ENCODE measurements at regions not wholly inside any gene's neighbourhood (a gene's known extent, or its start where the extent isn't known, plus 50 kb on each side); places are given as distances from the start of the nearest gene placed in this dataset.

- Histone ChIP-seq H3K4me3 (ENCODE audit: low read depth, low read length) (no peak overlapping the region), H3K4me1 (ENCODE audit: insufficient read depth) (no peaks in the 10 kb centered on the region), H3K27ac (ENCODE audit: low read depth) (no peak overlapping the region), H3K36me3 (ENCODE audit: insufficient read depth) (no peaks in the 10 kb centered on the region)
- 87% methylated on average over 20 of the region's 20 CpGs for whole genome bisulfite sequencing
- no peak for DNase-seq (ENCODE audit: extremely low spot score)
Observed at GRCh38 chr2:2860589-2861300, 516.9 kb downstream of the EIPR1 start.

- Histone ChIP-seq H3K27ac (ENCODE audit: low read depth) (no peak overlapping the region), H3K4me1 (ENCODE audit: insufficient read depth) (no peaks in the 10 kb centered on the region), H3K4me3 (ENCODE audit: low read depth, low read length) (no peak overlapping the region), H3K36me3 (ENCODE audit: insufficient read depth) (no peaks in the 10 kb centered on the region)
- 89% methylated on average over 9 of the region's 9 CpGs for WGBS
- no peak for DNase-seq (ENCODE audit: extremely low spot score)
Observed at GRCh38 chr2:2859732-2860131, 517.9 kb downstream of the EIPR1 start.

GRCh38 chr2:2859164-2859563 is 518.5 kb downstream of the EIPR1 start:
- DNase-seq (ENCODE audit: extremely low spot score), result no peak
- no peaks in the 10 kb centered on the region for H3K36me3 ChIP-seq (ENCODE audit: insufficient read depth)
- no peak overlapping the region for H3K27ac ChIP-seq (ENCODE audit: low read depth)
- H3K4me1 ChIP-seq (ENCODE audit: insufficient read depth), result no peaks in the 10 kb centered on the region
- 95% methylated on average over 15 of the region's 15 CpGs for WGBS
- H3K4me3 ChIP-seq (ENCODE audit: low read depth, low read length), result no peak overlapping the region

GRCh38 chr2:2856723-2857415 is 520.7 kb downstream of the EIPR1 start:
- no peak overlapping the region for H3K4me3 ChIP-seq (ENCODE audit: low read depth, low read length)
- H3K36me3 ChIP-seq (ENCODE audit: insufficient read depth), result no peaks in the 10 kb centered on the region
- H3K27ac ChIP-seq (ENCODE audit: low read depth), result no peak overlapping the region
- WGBS, result 65% methylated on average over 3 of the region's 3 CpGs
- H3K4me1 ChIP-seq (ENCODE audit: insufficient read depth), result no peaks in the 10 kb centered on the region
- no peak for DNase-seq (ENCODE audit: extremely low spot score)

GRCh38 chr2:2855297-2855696 is 522.3 kb downstream of the EIPR1 start:
- DNase-seq (ENCODE audit: extremely low spot score), result no peak
- no peaks in the 10 kb centered on the region for H3K36me3 ChIP-seq (ENCODE audit: insufficient read depth)
- WGBS, result 91% methylated on average over 5 of the region's 5 CpGs
- no peaks in the 10 kb centered on the region for H3K4me1 ChIP-seq (ENCODE audit: insufficient read depth)
- no peak overlapping the region for H3K4me3 ChIP-seq (ENCODE audit: low read depth, low read length)
- no peak overlapping the region for H3K27ac ChIP-seq (ENCODE audit: low read depth)

- WGBS, result 50% methylated on average over 2 of the region's 2 CpGs
- no peak for DNase-seq (ENCODE audit: extremely low spot score)
- H3K4me3 ChIP-seq (ENCODE audit: low read depth, low read length), result no peak overlapping the region
Observed at GRCh38 chr2:2853346-2853745, 522.3 kb upstream of the MYT1L start.

GRCh38 chr2:2851806-2852777 is 521.0 kb upstream of the MYT1L start:
- WGBS, result 77% methylated on average over 24 of the region's 24 CpGs

More at GRCh38 chr2:2853346-2853745, 522.3 kb upstream of the MYT1L start:
- H3K36me3 ChIP-seq (ENCODE audit: insufficient read depth), result no peaks in the 10 kb centered on the region
- no peaks in the 10 kb centered on the region for H3K4me1 ChIP-seq (ENCODE audit: insufficient read depth)
- no peak overlapping the region for H3K27ac ChIP-seq (ENCODE audit: low read depth)

GRCh38 chr2:2851316-2851715 is 520.2 kb upstream of the MYT1L start:
- H3K27ac ChIP-seq (ENCODE audit: low read depth), result no peak overlapping the region
- H3K36me3 ChIP-seq (ENCODE audit: insufficient read depth), result no peaks in the 10 kb centered on the region
- H3K4me1 ChIP-seq (ENCODE audit: insufficient read depth), result no peaks in the 10 kb centered on the region
- H3K4me3 ChIP-seq (ENCODE audit: low read depth, low read length), result no peak overlapping the region
- no peak for DNase-seq (ENCODE audit: extremely low spot score)
- 90% methylated on average over 9 of the region's 9 CpGs for WGBS

More at GRCh38 chr2:2851806-2852777, 521.0 kb upstream of the MYT1L start:
- Histone ChIP-seq H3K4me3 (ENCODE audit: low read depth, low read length) (no peak overlapping the region), H3K27ac (ENCODE audit: low read depth) (no peak overlapping the region), H3K36me3 (ENCODE audit: insufficient read depth) (no peaks in the 10 kb centered on the region), H3K4me1 (ENCODE audit: insufficient read depth) (no peaks in the 10 kb centered on the region)
- DNase-seq (ENCODE audit: extremely low spot score), result no peak

- H3K4me1 ChIP-seq (ENCODE audit: insufficient read depth), result no peaks in the 10 kb centered on the region
- DNase-seq (ENCODE audit: extremely low spot score), result no peak
- H3K27ac ChIP-seq (ENCODE audit: low read depth), result no peak overlapping the region
- no peaks in the 10 kb centered on the region for H3K36me3 ChIP-seq (ENCODE audit: insufficient read depth)
- no peak overlapping the region for H3K4me3 ChIP-seq (ENCODE audit: low read depth, low read length)
- 83% methylated on average over 7 of the region's 7 CpGs for WGBS
Observed at GRCh38 chr2:2850859-2851258, 519.8 kb upstream of the MYT1L start.

GRCh38 chr2:2850218-2850755 is 519.2 kb upstream of the MYT1L start:
- Histone ChIP-seq H3K36me3 (ENCODE audit: insufficient read depth) (no peaks in the 10 kb centered on the region), H3K4me3 (ENCODE audit: low read depth, low read length) (no peak overlapping the region), H3K4me1 (ENCODE audit: insufficient read depth) (no peaks in the 10 kb centered on the region), H3K27ac (ENCODE audit: low read depth) (no peak overlapping the region)
- DNase-seq (ENCODE audit: extremely low spot score), result no peak
- 94% methylated on average over 22 of the region's 22 CpGs for WGBS

- 89% methylated on average over 15 of the region's 15 CpGs for WGBS
- Histone ChIP-seq H3K36me3 (ENCODE audit: insufficient read depth) (no peaks in the 10 kb centered on the region), H3K4me1 (ENCODE audit: insufficient read depth) (no peaks in the 10 kb centered on the region), H3K4me3 (ENCODE audit: low read depth, low read length) (no peak overlapping the region), H3K27ac (ENCODE audit: low read depth) (no peak overlapping the region)
- no peak for DNase-seq (ENCODE audit: extremely low spot score)
Observed at GRCh38 chr2:2849464-2850217, 518.6 kb upstream of the MYT1L start.

GRCh38 chr2:2848621-2849333 is 517.7 kb upstream of the MYT1L start:
- Histone ChIP-seq H3K36me3 (ENCODE audit: insufficient read depth) (no peaks in the 10 kb centered on the region), H3K27ac (ENCODE audit: low read depth) (no peak overlapping the region), H3K4me3 (ENCODE audit: low read depth, low read length) (no peak overlapping the region), H3K4me1 (ENCODE audit: insufficient read depth) (no peaks in the 10 kb centered on the region)
- DNase-seq (ENCODE audit: extremely low spot score), result no peak
- WGBS, result 54% methylated on average over 5 of the region's 6 CpGs
